RWPE2 (cell line): ENCODE measurements at regions not wholly inside any gene's neighbourhood (a gene's known extent, or its start where the extent isn't known, plus 50 kb on each side); places are given as distances from the start of the nearest gene placed in this dataset.

ENCODE experiments used
- ATAC-seq: fragments of 200-7000 bp; cut with Tn5 transposase; 3 replicates; pipeline ENCODE4 v1.9.1; 2021; ENCODE audit warnings: low read depth
- DNase-seq: peaks from one replicate; pipeline ENCODE4 v3.0.0-alpha.2; 2020; ENCODE audit warnings: low spot score
- H3K27ac ChIP-seq: fragments of 450-650 bp; 2 replicates; pipeline ENCODE4 v1.5.1; 2017; ENCODE audit warnings: mild to moderate bottlenecking; ENCODE audit not compliant: poor library complexity, severe bottlenecking
- H3K27me3 ChIP-seq: fragments of 250-450 bp; sonication (Bioruptor Pico); 2 replicates; pipeline ENCODE4 v1.5.1; 2021; ENCODE audit warnings: mild to moderate bottlenecking, moderate library complexity; ENCODE audit not compliant: insufficient read depth, poor library complexity, severe bottlenecking
- H3K36me3 ChIP-seq: fragments of 250-450 bp; sonication (Bioruptor Pico); 2 replicates; pipeline ENCODE4 v1.5.1; 2020; ENCODE audit warnings: low read depth, mild to moderate bottlenecking, moderate library complexity
- H3K4me1 ChIP-seq: fragments of 250-450 bp; sonication (Bioruptor Pico); 2 replicates; pipeline ENCODE4 v1.5.1; 2021; ENCODE audit warnings: mild to moderate bottlenecking, moderate library complexity; ENCODE audit not compliant: insufficient read depth, poor library complexity, severe bottlenecking
- H3K4me3 ChIP-seq: fragments of 250-450 bp; sonication (Bioruptor Pico); 2 replicates; pipeline ENCODE4 v1.5.1; 2021; ENCODE audit warnings: mild to moderate bottlenecking, moderate library complexity; ENCODE audit not compliant: severe bottlenecking
- H3K9me3 ChIP-seq: fragments of 250-450 bp; sonication (Bioruptor Pico); 2 replicates; pipeline ENCODE4 v1.5.1; 2021; ENCODE audit warnings: mild to moderate bottlenecking, moderate library complexity; ENCODE audit not compliant: severe bottlenecking
- TF ChIP-seq, protein P1 (sequence below): fragments of 450-650 bp; IDR thresholded peaks from one replicate; pipeline ENCODE4 v1.5.1; 2017; ENCODE audit warnings: mild to moderate bottlenecking, moderate library complexity; ENCODE audit not compliant: poor library complexity, severe bottlenecking

DNA sequence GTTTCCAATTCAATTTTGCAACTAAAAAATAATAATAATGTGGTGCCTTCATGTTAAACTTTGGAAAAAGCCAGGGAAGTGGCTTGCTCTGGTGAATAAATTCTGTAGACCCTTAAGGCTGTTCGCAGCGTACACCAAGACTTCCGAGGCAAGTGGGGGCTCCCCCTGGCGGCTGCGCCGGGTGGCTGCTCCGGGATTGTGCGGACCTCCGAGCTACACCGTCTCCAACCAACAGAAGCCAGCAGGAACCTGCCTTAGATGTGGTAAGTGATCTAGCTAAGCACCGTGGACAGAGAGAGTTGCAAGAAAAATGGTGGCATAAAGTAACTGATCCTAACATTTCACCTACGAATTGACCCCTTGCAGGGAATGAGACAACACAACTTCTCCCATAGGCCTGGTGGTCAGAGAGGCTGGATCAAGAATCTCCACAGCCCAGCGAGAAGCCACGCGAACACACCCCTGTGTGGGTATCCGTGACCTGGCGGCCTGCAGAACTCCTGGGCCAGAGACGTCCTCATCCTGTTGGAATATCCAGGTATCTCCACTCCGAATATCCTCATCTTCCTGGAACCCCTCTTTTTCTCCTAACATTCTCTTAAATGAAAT lies 69.6 kb downstream of the TBXT start:
- peak overlapping the region; percentile 22 for H3K4me3 ChIP-seq
- DNase-seq (no peak), ATAC-seq (peak; percentile 94)
- no peaks in the 10 kb centered on the region for H3K27me3 ChIP-seq
- TF ChIP-seq, protein P1, sequence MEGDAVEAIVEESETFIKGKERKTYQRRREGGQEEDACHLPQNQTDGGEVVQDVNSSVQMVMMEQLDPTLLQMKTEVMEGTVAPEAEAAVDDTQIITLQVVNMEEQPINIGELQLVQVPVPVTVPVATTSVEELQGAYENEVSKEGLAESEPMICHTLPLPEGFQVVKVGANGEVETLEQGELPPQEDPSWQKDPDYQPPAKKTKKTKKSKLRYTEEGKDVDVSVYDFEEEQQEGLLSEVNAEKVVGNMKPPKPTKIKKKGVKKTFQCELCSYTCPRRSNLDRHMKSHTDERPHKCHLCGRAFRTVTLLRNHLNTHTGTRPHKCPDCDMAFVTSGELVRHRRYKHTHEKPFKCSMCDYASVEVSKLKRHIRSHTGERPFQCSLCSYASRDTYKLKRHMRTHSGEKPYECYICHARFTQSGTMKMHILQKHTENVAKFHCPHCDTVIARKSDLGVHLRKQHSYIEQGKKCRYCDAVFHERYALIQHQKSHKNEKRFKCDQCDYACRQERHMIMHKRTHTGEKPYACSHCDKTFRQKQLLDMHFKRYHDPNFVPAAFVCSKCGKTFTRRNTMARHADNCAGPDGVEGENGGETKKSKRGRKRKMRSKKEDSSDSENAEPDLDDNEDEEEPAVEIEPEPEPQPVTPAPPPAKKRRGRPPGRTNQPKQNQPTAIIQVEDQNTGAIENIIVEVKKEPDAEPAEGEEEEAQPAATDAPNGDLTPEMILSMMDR = peak; percentile 88
- H3K36me3 ChIP-seq = no peaks in the 10 kb centered on the region
- H3K9me3 ChIP-seq = no peaks in the 10 kb centered on the region
- H3K27ac ChIP-seq = no peak overlapping the region
- H3K4me1 ChIP-seq = no peaks in the 10 kb centered on the region

DNA sequence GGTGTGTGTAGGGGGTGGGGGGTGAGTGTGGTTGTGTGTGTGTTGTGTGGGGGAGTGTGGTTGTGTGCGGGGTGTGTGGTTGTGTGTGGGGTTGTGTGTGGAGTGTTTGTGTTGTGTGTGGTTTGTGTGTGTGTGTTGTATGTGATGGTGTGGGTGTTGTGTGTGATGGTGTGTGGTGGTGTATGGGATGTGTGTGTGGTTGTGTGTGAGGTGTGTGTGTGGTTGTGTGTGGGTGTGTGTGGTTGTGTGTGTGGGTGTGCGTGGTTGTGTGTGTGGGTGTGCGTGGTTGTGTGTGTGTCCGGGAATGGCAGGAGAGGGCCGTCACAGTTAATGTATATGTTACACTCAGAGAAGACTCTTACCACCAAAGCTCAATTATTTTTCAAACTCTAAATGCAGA lies 79.8 kb downstream of the TBXT start:
- Histone ChIP-seq H3K27me3 (no peaks in the 10 kb centered on the region), H3K4me3 (no peak overlapping the region), H3K27ac (no peak overlapping the region), H3K4me1 (no peaks in the 10 kb centered on the region), H3K36me3 (no peaks in the 10 kb centered on the region), H3K9me3 (no peaks in the 10 kb centered on the region)
- ATAC-seq (no peak), DNase-seq (no peak)
- TF ChIP-seq, protein P1 = no peak

DNA sequence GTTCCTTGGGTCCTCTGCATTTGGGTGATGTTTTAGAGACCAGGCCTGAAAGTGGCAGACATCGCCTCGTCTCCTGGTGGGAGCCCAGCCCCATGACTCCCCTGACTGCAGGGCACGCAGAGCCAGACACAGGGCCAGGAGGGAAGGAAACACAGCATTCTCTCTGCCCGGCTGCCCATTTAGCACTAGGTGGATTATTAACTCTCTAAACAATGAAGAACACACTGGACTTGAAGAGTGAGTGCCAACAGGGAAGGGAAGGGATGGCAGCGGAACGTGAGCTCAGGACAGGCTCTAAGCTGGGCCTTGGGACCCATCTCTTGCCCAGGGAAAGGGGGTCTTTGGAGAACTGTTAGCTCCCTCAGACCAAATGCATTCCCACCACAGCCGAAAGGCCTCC lies 80.4 kb downstream of the TBXT start:
- no peaks in the 10 kb centered on the region for H3K36me3 ChIP-seq
- ATAC-seq (no peak), DNase-seq (no peak)
- TF ChIP-seq, protein P1 = no peak
- no peaks in the 10 kb centered on the region for H3K4me1 ChIP-seq
- no peak overlapping the region for H3K4me3 ChIP-seq
- H3K27me3 ChIP-seq = no peaks in the 10 kb centered on the region
- H3K27ac ChIP-seq = no peak overlapping the region
- H3K9me3 ChIP-seq = no peaks in the 10 kb centered on the region

DNA sequence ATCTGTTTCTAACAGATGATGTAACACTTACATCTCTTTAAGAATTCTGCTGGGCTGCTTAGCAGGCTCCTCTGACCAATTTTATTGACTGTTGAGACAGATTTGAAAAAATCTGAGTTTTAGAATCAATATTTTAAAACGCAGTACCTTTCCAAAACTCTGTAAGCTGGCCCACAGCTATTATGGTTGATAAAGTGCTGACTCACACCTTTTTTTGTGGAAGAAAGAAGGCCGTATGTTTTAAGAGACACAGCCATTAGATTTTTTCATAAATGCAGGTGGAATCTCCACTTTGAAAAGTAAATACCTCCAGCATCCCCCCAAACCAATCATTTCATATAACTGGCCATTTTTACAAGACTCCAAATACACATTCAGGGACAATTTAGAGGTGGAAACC lies 82.2 kb downstream of the TBXT start:
- H3K27me3 ChIP-seq = no peaks in the 10 kb centered on the region
- TF ChIP-seq, protein P1 = no peak
- no peaks in the 10 kb centered on the region for H3K4me1 ChIP-seq
- H3K9me3 ChIP-seq = no peaks in the 10 kb centered on the region
- no peak overlapping the region for H3K4me3 ChIP-seq
- no peak overlapping the region for H3K27ac ChIP-seq
- DNase-seq (no peak), ATAC-seq (no peak)
- no peaks in the 10 kb centered on the region for H3K36me3 ChIP-seq

DNA sequence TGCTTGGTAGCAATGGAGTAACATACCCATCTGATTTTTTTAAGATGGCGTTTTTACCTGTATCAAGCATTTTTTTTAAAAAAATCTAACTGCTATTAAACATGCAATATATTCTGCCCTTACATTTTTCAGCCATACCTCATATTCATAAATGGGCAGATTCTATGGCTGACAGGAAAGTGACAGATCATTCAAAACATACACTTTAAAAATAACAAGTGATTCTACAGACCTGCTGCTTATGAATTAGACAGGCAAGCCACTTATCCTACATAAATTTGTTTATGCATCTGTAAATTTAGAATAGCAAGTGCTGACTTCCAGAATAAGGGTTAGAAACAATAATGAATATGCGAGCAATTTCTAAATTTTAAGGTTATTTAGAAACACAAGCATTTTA lies 82.7 kb downstream of the TBXT start:
- TF ChIP-seq, protein P1 = no peak
- ATAC-seq (no peak), DNase-seq (no peak)
- Histone ChIP-seq H3K4me1 (no peaks in the 10 kb centered on the region), H3K36me3 (no peaks in the 10 kb centered on the region), H3K4me3 (no peak overlapping the region), H3K27ac (no peak overlapping the region), H3K27me3 (no peaks in the 10 kb centered on the region), H3K9me3 (no peaks in the 10 kb centered on the region)
